Calu3 (cell line): ENCODE measurements at regions not wholly inside any gene's neighbourhood (a gene's known extent, or its start where the extent isn't known, plus 50 kb on each side); places are given as distances from the start of the nearest gene placed in this dataset.
"Not testable (repeated sequence)": the region's sequence is repeated elsewhere in the genome, so short reads cannot be mapped to it uniquely, and the experiment has no call there.

Source experiments
- BruUV-seq: library from RNA; stranded (reverse); fragments of 400-500 nt; replicated peaks from 2 replicates; lab custom pipeline; 2021; lab: Mats Ljungman, UMichigan
- CTCF ChIA-PET: fragments of 300-600 bp; sonication (Branson Sonifier 250); formaldehyde crosslinking; loops from one replicate; lab custom pipeline; 2022; ENCODE audit warnings: antibody characterized with exemption; lab: Charles Lee
- DNase-seq: peaks from one replicate; pipeline ENCODE4 v3.0.0; 2022
- H3K27ac Mint-ChIP-seq: one replicate; pipeline ENCODE4 v1.8.0; 2022; ENCODE audit warnings: mixed read lengths; ENCODE audit not compliant: unreplicated experiment
- H3K27me3 Mint-ChIP-seq: one replicate; pipeline ENCODE4 v1.8.0; 2022; ENCODE audit warnings: mixed read lengths; ENCODE audit not compliant: unreplicated experiment
- H3K36me3 Mint-ChIP-seq: one replicate; pipeline ENCODE4 v1.8.0; 2022; ENCODE audit warnings: mild to moderate bottlenecking, moderate library complexity, mixed read lengths; ENCODE audit not compliant: insufficient read depth, unreplicated experiment
- H3K4me1 Mint-ChIP-seq: one replicate; pipeline ENCODE4 v1.8.0; 2022; ENCODE audit warnings: mild to moderate bottlenecking, low read depth, mixed read lengths; ENCODE audit not compliant: unreplicated experiment
- H3K4me3 Mint-ChIP-seq: one replicate; pipeline ENCODE4 v1.8.0; 2022; ENCODE audit warnings: mild to moderate bottlenecking, low read depth, moderate library complexity, mixed read lengths; ENCODE audit not compliant: unreplicated experiment
- H3K9me3 Mint-ChIP-seq: one replicate; pipeline ENCODE4 v1.8.0; 2022; ENCODE audit warnings: low read depth, mixed read lengths; ENCODE audit not compliant: unreplicated experiment
- intact Hi-C: fragments of 100-400 bp; cut with micrococcal nuclease; formaldehyde crosslinking; loops from one replicate; pipeline ENCODE4 v1.10.0; 2022; ENCODE audit not compliant: unreplicated experiment
- TF ChIP-seq, protein P1 (sequence below): fragments of 200-600 bp; IDR thresholded peaks from one replicate; pipeline ENCODE4 v1.8.0; 2022; ENCODE audit warnings: antibody characterized with exemption; ENCODE audit not compliant: unreplicated experiment

DNA sequence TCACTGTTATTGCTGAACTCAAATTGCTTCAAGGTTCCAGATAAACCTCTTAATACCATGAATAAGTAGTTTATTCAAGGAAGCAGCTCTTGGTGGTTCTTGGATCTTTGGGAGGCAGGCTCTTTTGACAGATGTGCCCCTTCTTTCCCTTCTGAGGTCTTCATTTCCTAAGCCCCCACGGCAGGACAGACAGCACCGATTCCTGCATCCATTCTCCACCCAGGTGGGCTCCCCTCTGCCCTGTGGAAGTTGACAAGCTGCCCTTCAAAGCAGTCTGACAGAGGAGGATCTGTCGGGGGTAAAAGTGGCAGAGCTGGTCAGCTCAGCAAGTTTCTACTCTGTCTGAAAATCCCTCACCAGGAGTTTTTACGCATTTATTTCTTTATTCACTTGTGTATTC is 605.3 kb upstream of the B3GAT1 start:
- no peaks in the 10 kb centered on the region for H3K27me3 Mint-ChIP-seq
- H3K4me3 Mint-ChIP-seq: no peak overlapping the region
- no peaks in the 10 kb centered on the region for H3K36me3 Mint-ChIP-seq
- CTCF ChIA-PET: no interaction called here
- H3K27ac Mint-ChIP-seq: no peak overlapping the region
- intact Hi-C loops: no loop called here
- DNase-seq: no peak
- BruUV-seq: no TSS peak
- H3K4me1 Mint-ChIP-seq: no peaks in the 10 kb centered on the region
- peaks cover 24% of the 10 kb centered on the region for H3K9me3 Mint-ChIP-seq
- TF ChIP-seq, protein P1, sequence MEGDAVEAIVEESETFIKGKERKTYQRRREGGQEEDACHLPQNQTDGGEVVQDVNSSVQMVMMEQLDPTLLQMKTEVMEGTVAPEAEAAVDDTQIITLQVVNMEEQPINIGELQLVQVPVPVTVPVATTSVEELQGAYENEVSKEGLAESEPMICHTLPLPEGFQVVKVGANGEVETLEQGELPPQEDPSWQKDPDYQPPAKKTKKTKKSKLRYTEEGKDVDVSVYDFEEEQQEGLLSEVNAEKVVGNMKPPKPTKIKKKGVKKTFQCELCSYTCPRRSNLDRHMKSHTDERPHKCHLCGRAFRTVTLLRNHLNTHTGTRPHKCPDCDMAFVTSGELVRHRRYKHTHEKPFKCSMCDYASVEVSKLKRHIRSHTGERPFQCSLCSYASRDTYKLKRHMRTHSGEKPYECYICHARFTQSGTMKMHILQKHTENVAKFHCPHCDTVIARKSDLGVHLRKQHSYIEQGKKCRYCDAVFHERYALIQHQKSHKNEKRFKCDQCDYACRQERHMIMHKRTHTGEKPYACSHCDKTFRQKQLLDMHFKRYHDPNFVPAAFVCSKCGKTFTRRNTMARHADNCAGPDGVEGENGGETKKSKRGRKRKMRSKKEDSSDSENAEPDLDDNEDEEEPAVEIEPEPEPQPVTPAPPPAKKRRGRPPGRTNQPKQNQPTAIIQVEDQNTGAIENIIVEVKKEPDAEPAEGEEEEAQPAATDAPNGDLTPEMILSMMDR: no peak

DNA sequence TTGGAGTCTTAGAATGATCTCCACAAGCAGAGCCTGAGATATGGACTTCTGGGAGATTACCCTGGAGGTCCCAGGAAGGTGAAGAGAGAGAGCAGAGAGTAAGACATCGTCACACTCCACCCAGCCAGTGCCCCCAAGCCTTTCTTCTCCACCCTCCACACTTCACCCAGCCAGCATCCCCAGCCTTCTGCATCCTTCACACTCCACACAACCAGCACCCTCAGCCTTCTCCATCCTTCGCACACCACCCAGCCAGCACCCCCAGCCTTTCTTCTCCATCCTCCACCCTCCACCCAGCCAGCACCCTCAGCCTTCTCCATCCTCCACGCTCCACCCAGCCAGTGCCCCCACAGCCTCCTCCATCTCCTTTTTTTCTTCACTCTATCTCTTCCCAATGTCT is 603.9 kb upstream of the B3GAT1 start:
- no peak overlapping the region for H3K4me3 Mint-ChIP-seq
- TF ChIP-seq, protein P1: no peak
- no peak overlapping the region for H3K27ac Mint-ChIP-seq
- H3K27me3 Mint-ChIP-seq: no peaks in the 10 kb centered on the region
- no peaks in the 10 kb centered on the region for H3K4me1 Mint-ChIP-seq
- CTCF ChIA-PET: no interaction called here
- H3K36me3 Mint-ChIP-seq: no peaks in the 10 kb centered on the region
- intact Hi-C loops: no loop called here
- H3K9me3 Mint-ChIP-seq: peaks cover 23% of the 10 kb centered on the region
- no TSS peak for BruUV-seq
- DNase-seq: no peak

DNA sequence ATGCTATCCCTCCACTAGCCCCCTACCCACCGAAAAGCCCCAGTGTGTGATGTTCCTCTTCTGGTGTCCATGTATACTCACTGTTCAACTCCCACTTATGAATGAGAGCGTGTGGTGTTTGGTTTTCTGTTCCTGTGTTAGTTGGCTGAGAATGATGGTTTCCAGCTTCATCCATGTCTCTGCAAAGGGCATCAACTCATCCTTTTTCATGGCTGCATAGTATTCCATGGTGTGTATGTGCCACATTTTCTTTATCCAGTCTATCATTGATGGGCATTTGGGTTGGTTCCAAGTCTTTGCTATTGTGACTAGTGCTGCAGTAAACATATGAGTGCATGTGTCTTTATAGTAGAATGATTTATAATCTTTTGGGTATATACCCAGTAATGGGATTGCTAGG is 599.3 kb upstream of the B3GAT1 start:
- H3K4me1 Mint-ChIP-seq, H3K27me3 Mint-ChIP-seq, intact Hi-C loops, DNase-seq, H3K9me3 Mint-ChIP-seq, H3K36me3 Mint-ChIP-seq, CTCF ChIA-PET, H3K27ac Mint-ChIP-seq, BruUV-seq, H3K4me3 Mint-ChIP-seq: not testable (repeated sequence)

DNA sequence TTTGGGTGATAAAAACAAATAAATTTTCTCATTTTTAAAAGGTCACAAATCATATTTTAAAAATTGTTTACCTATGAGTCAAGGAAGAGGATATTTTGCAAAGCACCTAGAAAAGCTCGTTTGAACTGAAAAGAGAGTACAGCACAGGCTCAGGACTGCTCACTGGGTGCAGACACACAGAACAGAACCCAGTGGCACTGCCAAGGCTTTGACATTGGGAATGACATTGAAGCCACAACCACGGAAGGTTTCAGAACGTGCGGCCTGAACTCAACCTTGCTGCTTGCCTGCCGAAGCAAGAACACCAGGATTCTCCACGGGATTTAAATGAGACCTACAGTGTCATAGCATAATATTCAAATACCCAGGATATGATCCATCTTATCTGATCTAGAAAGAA is 597.1 kb upstream of the B3GAT1 start:
- DNase-seq: no peak
- H3K4me3 Mint-ChIP-seq: no peak overlapping the region
- peaks cover 8% of the 10 kb centered on the region for H3K9me3 Mint-ChIP-seq
- H3K27me3 Mint-ChIP-seq: no peaks in the 10 kb centered on the region
- TF ChIP-seq, protein P1: no peak
- no peaks in the 10 kb centered on the region for H3K4me1 Mint-ChIP-seq
- no peaks in the 10 kb centered on the region for H3K36me3 Mint-ChIP-seq
- intact Hi-C loops: no loop called here
- BruUV-seq: no TSS peak
- no peak overlapping the region for H3K27ac Mint-ChIP-seq
- CTCF ChIA-PET: no interaction called here

DNA sequence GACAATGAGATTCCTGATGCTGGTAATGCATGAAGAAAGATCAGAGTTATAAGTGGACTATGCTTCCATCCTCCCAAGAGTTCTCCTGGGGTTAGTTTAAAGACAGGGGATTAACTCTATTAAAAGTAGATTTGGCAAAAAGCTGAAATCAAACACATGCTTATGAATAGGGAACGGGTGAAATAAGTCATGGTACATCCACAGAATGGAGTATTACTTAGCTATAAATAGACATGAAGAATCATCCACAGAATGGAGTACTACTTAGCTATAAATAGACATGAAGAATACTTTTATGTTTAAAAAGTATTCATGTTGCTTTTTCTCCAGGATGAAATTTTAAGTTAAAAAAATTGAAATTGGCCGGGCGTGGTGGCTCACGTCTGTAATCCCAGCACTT is 596.4 kb upstream of the B3GAT1 start:
- Mint-ChIP-seq H3K36me3 (no peaks in the 10 kb centered on the region), H3K4me1 (no peaks in the 10 kb centered on the region), H3K27ac (no peak overlapping the region), H3K9me3 (peaks cover 5% of the 10 kb centered on the region), H3K27me3 (no peaks in the 10 kb centered on the region), H3K4me3 (no peak overlapping the region)
- intact Hi-C loops: no loop called here
- CTCF ChIA-PET: no interaction called here
- no peak for DNase-seq
- no TSS peak for BruUV-seq
- TF ChIP-seq, protein P1: no peak
